ENCODE measurements at regions not wholly inside any gene's neighbourhood (a gene's known extent, or its start where the extent isn't known, plus 50 kb on each side); places are given as distances from the start of the nearest gene placed in this dataset.
A peak's percentile ranks its signal among the peaks of the same experiment; 100 is the strongest.

- TF ChIP-seq, protein P1, sequence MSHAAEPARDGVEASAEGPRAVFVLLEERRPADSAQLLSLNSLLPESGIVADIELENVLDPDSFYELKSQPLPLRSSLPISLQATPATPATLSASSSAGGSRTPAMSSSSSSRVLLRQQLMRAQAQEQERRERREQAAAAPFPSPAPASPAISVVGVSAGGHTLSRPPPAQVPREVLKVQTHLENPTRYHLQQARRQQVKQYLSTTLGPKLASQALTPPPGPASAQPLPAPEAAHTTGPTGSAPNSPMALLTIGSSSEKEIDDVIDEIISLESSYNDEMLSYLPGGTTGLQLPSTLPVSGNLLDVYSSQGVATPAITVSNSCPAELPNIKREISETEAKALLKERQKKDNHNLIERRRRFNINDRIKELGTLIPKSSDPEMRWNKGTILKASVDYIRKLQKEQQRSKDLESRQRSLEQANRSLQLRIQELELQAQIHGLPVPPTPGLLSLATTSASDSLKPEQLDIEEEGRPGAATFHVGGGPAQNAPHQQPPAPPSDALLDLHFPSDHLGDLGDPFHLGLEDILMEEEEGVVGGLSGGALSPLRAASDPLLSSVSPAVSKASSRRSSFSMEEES (CRISPR knock-in tag; IDR thresholded peaks at IDR 0.05): no peak
- peak; percentile 94 for TF ChIP-seq ZFP1 (CRISPR knock-in tag; IDR thresholded peaks at IDR 0.05)
- TF ChIP-seq CBX1 (IDR thresholded peaks at IDR 0.05; ENCODE audit: low read depth): no peak
- no peak for TF ChIP-seq FOXK1 (CRISPR knock-in tag; IDR thresholded peaks at IDR 0.05; ENCODE audit: borderline replicate concordance)
- TF ChIP-seq GABPA (tag; conservative IDR thresholded peaks at IDR 0.05; ENCODE audit: low read depth): peak; percentile 12
- peak; percentile 80 for TF ChIP-seq SOX6 (IDR thresholded peaks at IDR 0.05)
- peak; percentile 22; the same call in 1 of the 2 replicates for TF ChIP-seq JUNB (CRISPR knock-in tag; conservative IDR thresholded peaks at IDR 0.05)
- TF ChIP-seq ZNF444 (CRISPR knock-in tag; IDR thresholded peaks at IDR 0.05): 0 out of 2 replicates have a peak, but pooled peaks have one; percentile 7
- peak; percentile 53; the same call in 1 of the 2 replicates for TF ChIP-seq SMAD4 (CRISPR knock-in tag; conservative IDR thresholded peaks at IDR 0.05)
- 0 out of 2 replicates have a peak, but pooled peaks have one; percentile 18 for TF ChIP-seq MYNN (IDR thresholded peaks at IDR 0.05)
- TF ChIP-seq MYNN (CRISPR knock-in tag; IDR thresholded peaks at IDR 0.05): no peak
- peak; percentile 74 for TF ChIP-seq MEF2D (tag; conservative IDR thresholded peaks at IDR 0.05; ENCODE audit: low read depth)
- TF ChIP-seq AFF4 (CRISPR knock-in tag; IDR thresholded peaks at IDR 0.05): 0 out of 2 replicates have a peak, but pooled peaks have one; percentile 49
- TF ChIP-seq C11orf30 (IDR thresholded peaks at IDR 0.05; ENCODE audit: low read depth): peak; percentile 92
- 0 out of 2 replicates have a peak, but pooled peaks have one; percentile 1 for TF ChIP-seq TSHZ1 (CRISPR knock-in tag; IDR thresholded peaks at IDR 0.05)
- no peak for TF ChIP-seq HOXB6 (CRISPR knock-in tag; IDR thresholded peaks at IDR 0.05; ENCODE audit: borderline replicate concordance)
- peak; percentile 26 for TF ChIP-seq MEIS2 (IDR thresholded peaks at IDR 0.05; ENCODE audit: partially characterized antibody)
- TF ChIP-seq MAFF (IDR thresholded peaks at IDR 0.05; ENCODE audit: low read length): peak; percentile 88
- TF ChIP-seq CREM (IDR thresholded peaks at IDR 0.05; ENCODE audit: low read depth): peak; percentile 40; the same call in 1 of the 2 replicates
- TF ChIP-seq ZNF79 (CRISPR knock-in tag; IDR thresholded peaks at IDR 0.05; ENCODE audit: low read depth): no peak
Observed at GRCh38 chr6:4687989-4688947, 87.9 kb upstream of the CDYL start (continued).

Measured in K562 (cell line).